ENCODE measurements at regions not wholly inside any gene's neighbourhood (a gene's known extent, or its start where the extent isn't known, plus 50 kb on each side); places are given as distances from the start of the nearest gene placed in this dataset.
A peak's percentile ranks its signal among the peaks of the same experiment; 100 is the strongest.

DNA sequence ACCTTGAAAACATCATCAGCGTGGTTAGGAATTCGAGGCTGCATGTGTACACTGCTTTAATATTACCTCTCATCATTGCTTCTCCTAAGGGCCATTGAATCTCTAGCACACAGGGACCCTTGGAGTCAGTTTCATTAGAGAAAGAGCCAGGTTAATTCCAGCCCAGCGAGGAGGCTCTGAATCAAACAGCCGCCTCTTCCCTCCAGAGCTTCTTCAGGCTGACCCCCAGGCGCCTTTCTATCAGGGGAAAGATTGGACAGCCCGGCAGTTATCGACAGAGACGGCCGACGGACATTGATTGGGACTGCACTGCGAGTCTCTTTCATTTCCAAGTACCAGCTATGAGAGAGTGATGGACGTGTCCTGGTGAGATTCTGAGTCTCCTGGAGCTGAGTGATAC, 159.2 kb downstream of the ANKRD60 start:
- no peak overlapping the region for H3K4me3 ChIP-seq (ENCODE audit: low read length)
- H2AFZ ChIP-seq (ENCODE audit: low read length) = no peak overlapping the region
- ChIA-PET CTCF (no interaction called here), POLR2A (ENCODE audit: unreplicated experiment) (no interaction called here)
- H3K27me3 ChIP-seq (ENCODE audit: low read length) = no peaks in the 10 kb centered on the region
- no TSS peak for BruUV-seq (replicated peaks)
- H3K9me3 ChIP-seq (ENCODE audit: low read length) = no peaks in the 10 kb centered on the region
- intact Hi-C loops (cut with micrococcal nuclease) = loop anchor here (5.0 kb wide), 1 partner anchor 37 kb away; no protein-coding TSS in a partner anchor
- peaks cover 3% of the 10 kb centered on the region for H3F3A ChIP-seq (ENCODE audit: low read length, unreplicated experiment)
- H3K9ac ChIP-seq (ENCODE audit: low read length) = no peak overlapping the region
- no peaks in the 10 kb centered on the region for H3K79me2 ChIP-seq (ENCODE audit: low read length)
- no peak for DNase-seq
- peaks cover 34% of the 10 kb centered on the region for H3K4me1 ChIP-seq (ENCODE audit: insufficient read depth, low read length)
- no peaks in the 10 kb centered on the region for H3K9me2 ChIP-seq (replicated peaks; ENCODE audit: low read length)
- H4K20me1 ChIP-seq (ENCODE audit: low read length) = no peaks in the 10 kb centered on the region
- no peak overlapping the region for H3K4me2 ChIP-seq (ENCODE audit: low read length)
- no peak overlapping the region for H3K27ac ChIP-seq (ENCODE audit: low read length)
- ATAC-seq = no peak
- TF ChIP-seq, protein P1, sequence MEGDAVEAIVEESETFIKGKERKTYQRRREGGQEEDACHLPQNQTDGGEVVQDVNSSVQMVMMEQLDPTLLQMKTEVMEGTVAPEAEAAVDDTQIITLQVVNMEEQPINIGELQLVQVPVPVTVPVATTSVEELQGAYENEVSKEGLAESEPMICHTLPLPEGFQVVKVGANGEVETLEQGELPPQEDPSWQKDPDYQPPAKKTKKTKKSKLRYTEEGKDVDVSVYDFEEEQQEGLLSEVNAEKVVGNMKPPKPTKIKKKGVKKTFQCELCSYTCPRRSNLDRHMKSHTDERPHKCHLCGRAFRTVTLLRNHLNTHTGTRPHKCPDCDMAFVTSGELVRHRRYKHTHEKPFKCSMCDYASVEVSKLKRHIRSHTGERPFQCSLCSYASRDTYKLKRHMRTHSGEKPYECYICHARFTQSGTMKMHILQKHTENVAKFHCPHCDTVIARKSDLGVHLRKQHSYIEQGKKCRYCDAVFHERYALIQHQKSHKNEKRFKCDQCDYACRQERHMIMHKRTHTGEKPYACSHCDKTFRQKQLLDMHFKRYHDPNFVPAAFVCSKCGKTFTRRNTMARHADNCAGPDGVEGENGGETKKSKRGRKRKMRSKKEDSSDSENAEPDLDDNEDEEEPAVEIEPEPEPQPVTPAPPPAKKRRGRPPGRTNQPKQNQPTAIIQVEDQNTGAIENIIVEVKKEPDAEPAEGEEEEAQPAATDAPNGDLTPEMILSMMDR (conservative IDR thresholded peaks at IDR 0.05; ENCODE audit: low read depth, low read length) = no peak
- TF ChIP-seq EZH2 (IDR thresholded peaks at IDR 0.05; ENCODE audit: low read length, unreplicated experiment) (no peak), EZH2phosphoT487 (IDR thresholded peaks at IDR 0.05; ENCODE audit: borderline replicate concordance, low read length) (no peak)
- no peaks in the 10 kb centered on the region for H3K36me3 ChIP-seq (ENCODE audit: low read depth, low read length)

DNA sequence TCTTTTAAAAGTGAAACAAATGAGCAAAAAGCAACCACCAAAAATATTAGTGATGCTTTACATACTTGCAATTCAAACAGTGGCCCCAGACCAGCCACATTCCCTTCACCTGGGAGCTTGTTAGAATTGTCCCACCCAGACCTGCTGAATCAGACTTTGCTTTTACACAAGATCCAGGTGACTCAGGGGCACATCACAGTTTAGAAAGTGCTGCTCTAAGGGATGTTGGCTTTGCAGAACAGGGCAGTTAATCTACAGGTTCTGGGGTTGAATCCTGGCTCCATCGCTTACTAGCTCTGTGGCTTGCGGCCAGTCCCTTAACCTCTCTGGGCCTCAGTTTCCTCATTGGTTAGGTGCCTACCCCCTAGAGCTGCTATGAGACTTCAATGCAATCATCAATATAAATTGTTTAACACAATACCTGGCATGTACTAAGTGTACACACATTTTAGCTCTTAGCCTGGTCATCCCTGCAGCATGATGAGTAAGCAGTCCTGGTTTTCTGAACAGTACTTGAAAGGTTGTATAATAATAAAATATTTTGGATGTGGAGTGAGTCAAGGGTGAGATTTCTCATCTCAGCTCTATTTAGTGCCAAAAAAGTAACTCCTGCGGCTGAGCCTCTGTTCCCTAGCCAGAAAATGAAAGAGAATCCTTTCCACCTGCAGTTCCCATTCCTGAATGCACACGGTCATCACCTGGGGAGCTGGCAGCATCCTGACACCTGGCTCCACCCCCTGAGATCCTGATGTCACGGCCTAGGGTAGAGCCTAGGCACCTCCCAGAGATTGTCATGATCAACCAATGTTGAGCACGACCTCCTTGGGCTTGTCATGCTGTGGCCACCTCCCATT, 162.7 kb downstream of the ANKRD60 start:
- Histone ChIP-seq H3K9me3 (ENCODE audit: low read length) (no peaks in the 10 kb centered on the region), H3F3A (ENCODE audit: low read length, unreplicated experiment) (peaks cover 3% of the 10 kb centered on the region), H3K9ac (ENCODE audit: low read length) (peak overlapping the region; percentile 32), H3K27ac (ENCODE audit: low read length) (peak overlapping the region; percentile 91), H3K4me2 (ENCODE audit: low read length) (peak overlapping the region; percentile 72), H3K79me2 (ENCODE audit: low read length) (no peaks in the 10 kb centered on the region), H3K9me2 (replicated peaks; ENCODE audit: low read length) (no peaks in the 10 kb centered on the region), H2AFZ (ENCODE audit: low read length) (peak overlapping the region; percentile 2; the same call in 1 of the 2 replicates), H3K36me3 (ENCODE audit: low read depth, low read length) (no peaks in the 10 kb centered on the region), H3K4me1 (ENCODE audit: insufficient read depth, low read length) (peaks cover 31% of the 10 kb centered on the region), H3K4me3 (ENCODE audit: low read length) (peak overlapping the region; percentile 39), H3K27me3 (ENCODE audit: low read length) (no peaks in the 10 kb centered on the region), H4K20me1 (ENCODE audit: low read length) (no peaks in the 10 kb centered on the region)
- no TSS peak for BruUV-seq (replicated peaks)
- ATAC-seq (peak; percentile 89), DNase-seq (peak; percentile 98)
- POLR2A ChIA-PET (ENCODE audit: unreplicated experiment) = interaction anchor here (0.7 kb wide), 1 partner anchor 66 kb away, joined by 3 read pairs; no protein-coding TSS in a partner anchor
- TF ChIP-seq EZH2 (IDR thresholded peaks at IDR 0.05; ENCODE audit: low read length, unreplicated experiment) (no peak), EZH2phosphoT487 (IDR thresholded peaks at IDR 0.05; ENCODE audit: borderline replicate concordance, low read length) (no peak)
- TF ChIP-seq, protein P1 (conservative IDR thresholded peaks at IDR 0.05; ENCODE audit: low read depth, low read length) = no peak
- CTCF ChIA-PET = interaction anchor here (0.6 kb wide), 1 partner anchor 19 kb away, joined by 3 read pairs; no protein-coding TSS in a partner anchor
- intact Hi-C loops (cut with micrococcal nuclease) = loop anchor here (5.0 kb wide), 1 partner anchor 33 kb away; no protein-coding TSS in a partner anchor
